GM21390 (cell line): ENCODE measurements at regions not wholly inside any gene's neighbourhood (a gene's known extent, or its start where the extent isn't known, plus 50 kb on each side); places are given as distances from the start of the nearest gene placed in this dataset.
A peak's percentile ranks its signal among the peaks of the same experiment; 100 is the strongest.

Experiments used
- ATAC-seq: cut with Tn5 transposase; IDR thresholded peaks from one replicate; pipeline ENCODE4 v1.9.1; 2021; ENCODE audit not compliant: unreplicated experiment

GRCh38 chr7:109261781-109262180 is 692.1 kb downstream of the DNAJB9 start:
- no peak for ATAC-seq

- ATAC-seq = no peak
Observed at GRCh38 chr7:109266610-109267009, 696.9 kb downstream of the DNAJB9 start.

DNA sequence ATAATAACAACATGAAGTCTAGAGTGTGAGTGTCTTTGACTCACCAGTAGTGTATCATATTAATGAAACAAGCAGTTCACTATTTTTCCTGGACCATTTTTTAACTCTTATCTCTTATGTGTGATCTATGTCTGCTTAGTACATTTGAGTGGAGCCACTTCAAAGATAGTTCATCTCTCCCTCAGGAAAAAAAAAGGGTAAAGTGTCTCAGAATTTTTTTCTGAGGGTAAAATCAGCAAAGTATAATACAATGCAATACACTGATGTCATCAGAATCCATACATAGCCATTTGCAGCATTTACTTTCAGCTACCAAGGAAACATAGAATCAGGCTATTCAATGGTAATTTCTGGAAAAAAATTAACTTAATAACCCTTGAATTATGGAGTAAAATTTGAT is 706.7 kb downstream of the DNAJB9 start:
- no peak for ATAC-seq

DNA sequence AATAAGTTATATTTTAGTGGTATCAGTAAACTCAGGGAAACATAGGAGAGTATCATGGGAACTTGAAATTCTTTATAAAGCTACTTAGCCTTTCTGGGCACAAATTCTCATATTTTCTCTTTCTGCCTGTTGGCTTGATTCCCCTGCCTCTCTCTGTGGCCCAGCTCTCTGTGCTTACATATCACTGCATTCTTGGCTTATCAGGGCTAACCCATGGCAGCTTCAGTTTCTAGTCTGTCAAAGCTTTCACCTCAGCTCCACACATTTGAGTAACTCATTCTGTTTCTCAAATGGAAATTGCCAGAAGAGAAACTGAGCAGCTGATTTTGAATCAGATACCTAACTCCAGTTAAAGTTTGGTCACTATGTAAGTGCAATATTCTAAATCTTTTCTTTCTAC is 713.1 kb downstream of the DNAJB9 start:
- ATAC-seq = no peak

DNA sequence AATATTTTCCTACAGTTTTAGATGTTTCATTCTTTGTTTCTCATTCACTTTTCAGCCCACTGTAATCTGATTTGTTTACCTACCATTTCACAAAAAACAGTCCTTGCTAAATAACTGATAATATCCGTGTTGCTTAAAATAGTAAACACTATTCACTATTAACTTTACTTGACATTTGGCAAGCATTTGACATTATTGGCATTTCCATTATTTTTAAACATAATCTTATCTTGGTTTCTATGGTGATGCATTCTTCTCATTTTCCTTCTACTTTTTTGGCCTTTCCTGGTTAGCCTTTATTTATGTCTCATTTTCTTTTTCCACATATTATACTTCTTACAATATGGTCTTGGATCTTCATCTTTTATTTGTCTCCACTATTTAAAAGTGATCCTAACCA is 715.3 kb downstream of the DNAJB9 start:
- ATAC-seq = no peak

GRCh38 chr7:109295158-109295557 is 725.5 kb downstream of the DNAJB9 start:
- no peak for ATAC-seq

DNA sequence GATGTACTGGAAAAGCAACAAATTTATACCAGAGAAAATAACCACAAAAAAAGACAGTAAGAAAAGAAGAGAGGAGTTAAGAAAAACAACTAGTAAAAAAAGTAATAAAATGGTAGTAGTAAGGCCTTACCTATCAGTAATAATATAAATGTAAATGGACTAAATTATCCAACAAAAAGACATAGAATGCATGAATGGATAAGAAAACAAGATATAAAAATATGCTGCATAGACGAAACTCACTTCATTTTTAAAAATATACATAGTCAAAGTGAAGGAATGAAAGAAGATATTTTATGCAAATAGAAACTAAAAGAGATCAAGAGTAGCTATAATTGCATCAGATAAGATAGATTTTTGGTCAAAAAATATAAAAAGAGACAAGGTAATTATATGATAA is 739.1 kb downstream of the DNAJB9 start:
- no peak for ATAC-seq

GRCh38 chr7:109309790-109310189 is 740.1 kb downstream of the DNAJB9 start:
- ATAC-seq = no peak

DNA sequence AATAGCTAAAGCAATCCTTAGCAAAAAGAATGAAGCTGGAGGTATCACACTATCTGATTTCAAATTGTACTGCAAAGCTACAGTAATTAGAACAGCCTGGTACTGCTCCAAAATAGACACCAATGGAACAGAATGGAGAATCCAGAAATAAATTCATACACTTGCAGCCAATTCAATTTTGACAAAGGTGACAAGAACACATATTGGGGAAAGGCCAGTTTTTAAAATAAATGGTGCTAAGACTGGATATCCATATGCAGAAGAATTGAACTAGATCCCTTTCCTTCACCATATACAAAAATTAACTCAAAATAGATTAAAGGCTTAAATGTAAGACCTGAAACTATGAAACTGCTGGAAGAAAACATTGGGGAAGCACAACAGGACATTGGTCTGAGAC is 748.5 kb downstream of the DNAJB9 start:
- ATAC-seq = no peak

GRCh38 chr7:109322833-109323232 is 753.2 kb downstream of the DNAJB9 start:
- ATAC-seq = peak; percentile 59

DNA sequence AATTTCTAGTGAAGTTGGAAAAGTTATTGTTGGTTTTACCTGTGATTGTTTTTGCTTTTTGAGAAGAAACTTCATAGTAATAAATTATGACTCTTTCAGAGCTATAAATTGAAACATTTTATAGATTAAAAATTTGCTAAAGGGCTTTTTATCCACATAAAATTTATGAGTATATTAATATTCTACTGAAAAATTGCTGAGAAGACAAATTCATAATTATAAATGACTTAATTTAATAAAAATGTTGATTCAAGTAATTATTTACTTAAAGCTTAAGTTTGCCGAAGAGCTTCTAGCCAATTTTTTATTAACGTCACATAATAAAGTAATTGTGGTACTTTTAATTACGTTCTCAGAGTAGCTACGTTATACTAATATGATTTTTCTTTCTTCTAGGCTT is 761.7 kb downstream of the DNAJB9 start:
- no peak for ATAC-seq

DNA sequence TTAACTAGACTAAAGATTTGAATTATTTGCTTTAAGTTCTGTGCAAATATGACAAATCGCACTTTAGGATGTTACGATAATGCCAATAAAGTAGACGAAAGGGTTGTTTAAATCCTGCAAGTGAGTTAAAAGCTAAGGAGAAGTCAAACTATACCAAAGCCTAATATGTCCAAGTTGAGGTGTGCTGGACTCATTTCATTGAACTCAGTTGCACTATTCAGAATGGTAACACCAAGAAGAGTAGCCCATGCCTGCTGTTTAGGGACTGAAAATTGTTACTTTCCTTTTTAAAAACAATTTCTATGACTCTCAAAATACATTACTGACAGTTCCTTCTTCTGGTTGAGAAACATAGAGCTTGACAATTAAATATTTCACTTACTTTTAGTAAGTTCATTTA is 766.3 kb downstream of the DNAJB9 start:
- ATAC-seq = no peak

- no peak for ATAC-seq
Observed at GRCh38 chr7:109336531-109336930, 766.9 kb downstream of the DNAJB9 start.

GRCh38 chr7:109343678-109344077 is 774.0 kb downstream of the DNAJB9 start:
- ATAC-seq = no peak

DNA sequence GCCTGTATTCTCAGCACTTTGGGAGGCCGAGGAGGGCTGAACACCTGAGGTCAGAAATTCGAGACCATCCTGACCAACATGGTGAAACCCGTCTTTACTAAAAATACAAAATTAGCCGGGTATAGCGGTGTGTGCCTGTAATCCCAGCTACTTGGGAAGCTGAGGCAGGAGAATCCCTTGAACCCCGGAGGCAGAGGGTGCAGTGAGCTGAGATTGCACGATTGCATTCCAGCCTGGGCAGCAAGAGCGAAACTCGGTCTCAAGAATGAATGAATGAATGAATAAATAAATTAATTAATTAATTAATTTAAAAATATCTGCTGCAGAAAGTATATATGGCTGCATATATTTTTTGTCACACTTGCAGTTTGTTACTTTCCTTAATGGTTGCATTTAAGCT is 781.8 kb downstream of the DNAJB9 start:
- ATAC-seq = no peak

DNA sequence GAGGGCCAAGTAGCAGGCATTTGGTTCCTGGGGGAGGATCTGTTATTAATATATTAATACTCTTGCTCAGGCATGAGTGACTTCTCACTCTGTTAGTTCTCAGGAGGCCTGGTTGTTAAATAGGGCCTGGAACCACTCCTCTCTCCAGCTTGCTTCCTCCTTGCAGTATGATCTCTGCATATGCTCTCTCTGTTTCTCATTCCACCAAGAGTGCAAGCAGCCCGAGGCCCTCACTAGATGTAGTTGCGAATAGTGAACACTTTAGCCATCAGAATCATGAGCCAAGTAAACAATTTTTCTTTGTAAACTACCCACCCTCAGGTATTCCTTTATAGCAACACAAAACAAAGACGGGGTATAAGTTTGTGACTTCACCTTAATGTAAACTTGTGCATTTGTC is 784.3 kb downstream of the DNAJB9 start:
- no peak for ATAC-seq

DNA sequence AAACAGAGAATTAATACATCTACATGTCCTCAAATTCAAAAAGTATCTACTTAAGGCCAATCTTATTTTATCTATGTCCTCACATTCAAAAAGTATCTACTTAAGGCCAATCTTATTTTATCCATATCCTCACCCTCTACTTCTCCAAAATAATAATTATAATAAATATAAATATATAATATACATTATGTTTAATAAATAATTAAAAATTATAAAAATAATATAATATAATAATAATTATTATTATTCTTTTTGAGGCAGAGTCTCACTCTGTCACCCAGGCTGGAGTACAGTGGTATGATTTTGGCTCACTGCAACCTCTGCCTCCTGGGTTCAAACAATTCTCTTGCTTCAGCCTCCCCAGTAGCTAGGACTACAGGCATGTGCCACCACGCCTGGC is 784.9 kb downstream of the DNAJB9 start:
- ATAC-seq = no peak

- ATAC-seq = no peak
Observed at GRCh38 chr7:109375823-109376222, 806.1 kb downstream of the DNAJB9 start.

GRCh38 chr7:109376576-109376975 is 806.9 kb downstream of the DNAJB9 start:
- no peak for ATAC-seq

GRCh38 chr7:109377076-109377884 is 807.6 kb downstream of the DNAJB9 start:
- ATAC-seq = no peak

DNA sequence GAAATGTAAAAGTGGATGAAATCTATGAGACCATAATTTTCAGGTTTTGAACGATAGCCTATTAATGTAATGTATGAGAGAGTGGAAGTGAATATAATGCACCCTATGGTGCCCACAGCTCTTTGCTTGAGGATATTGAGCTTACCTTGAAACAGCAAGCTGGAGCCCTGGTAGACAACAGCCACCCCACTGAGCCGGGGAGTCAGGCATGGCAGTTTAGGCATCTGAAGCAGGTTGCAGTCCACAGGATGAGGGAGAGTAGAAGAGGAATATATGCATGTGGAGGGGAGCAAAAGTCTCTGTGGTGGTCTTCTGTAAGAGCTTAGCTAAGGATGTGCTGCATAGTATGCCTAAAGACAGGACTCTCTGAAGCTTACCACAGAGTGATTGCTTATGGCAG is 817.3 kb downstream of the DNAJB9 start:
- ATAC-seq = no peak

DNA sequence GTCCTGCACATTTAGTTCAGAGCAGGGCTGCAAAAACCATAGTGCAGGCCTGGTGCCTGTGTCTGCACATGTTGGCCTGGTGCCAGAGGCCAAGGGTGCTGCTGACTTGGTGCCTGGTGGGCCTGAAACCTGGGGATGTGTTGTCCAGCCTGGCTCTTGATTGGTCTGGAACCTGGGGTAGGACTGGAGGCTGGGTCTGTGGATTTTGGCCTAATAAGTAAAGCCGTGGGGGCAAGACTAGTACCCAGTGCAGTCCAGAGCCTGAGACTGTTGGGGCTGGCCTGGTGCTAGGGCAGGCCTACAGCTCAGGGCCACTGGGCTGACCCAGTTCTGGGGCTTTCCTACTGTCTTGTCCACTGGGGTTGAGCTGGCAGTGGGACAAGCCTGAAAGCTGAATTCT is 817.9 kb downstream of the DNAJB9 start:
- ATAC-seq = no peak

DNA sequence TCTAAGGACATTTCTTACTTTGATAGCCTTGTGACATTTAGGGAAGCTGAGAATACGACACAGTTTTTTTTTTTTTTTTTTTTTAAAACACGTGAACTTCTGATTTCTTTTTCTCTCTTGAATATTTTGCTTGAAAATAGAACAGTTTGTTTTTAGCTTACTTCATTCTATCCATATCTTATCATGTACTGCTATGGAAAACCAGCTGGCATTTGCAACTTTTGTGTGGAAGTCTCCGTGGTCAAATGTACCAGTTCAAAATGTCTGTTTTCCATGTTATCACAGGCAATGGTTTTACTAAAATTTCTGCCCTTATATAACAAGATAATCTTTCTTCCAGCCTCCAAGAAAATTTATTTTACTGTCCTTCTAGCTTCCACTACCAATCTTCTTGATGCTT is 821.6 kb downstream of the DNAJB9 start:
- ATAC-seq = no peak
